T47D (cell line): ENCODE measurements at regions not wholly inside any gene's neighbourhood (a gene's known extent, or its start where the extent isn't known, plus 50 kb on each side); places are given as distances from the start of the nearest gene placed in this dataset.
A peak's percentile ranks its signal among the peaks of the same experiment; 100 is the strongest.

Source experiments
- DNase-seq, 2 experiments: peaks; one replicate each; pipeline versions ENCODE4 v3.0.0 to v3.0.0-alpha.2; 2011 to 2012; ENCODE audit warnings: low read depth in 1 of 2, low spot score in 1 of 2
- JUND ChIP-seq: IDR thresholded peaks from 2 replicates; pipeline ENCODE4 v1.6.1; 2012; ENCODE audit warnings: low read depth
- in situ Hi-C: cut with HindIII; loops from 2 replicates; pipeline ENCODE4 v1.10.0; 2016; ENCODE audit warnings: low sequenced_read_pairs, low pct_unique_long_range_greater_than_20kb

- DNase-seq, result no peak
- in situ Hi-C loops, result no loop called here
- no peak for TF ChIP-seq JUND
Measured at GRCh38 chr9:105131981-105132380, 112.5 kb upstream of the SLC44A1 start.

GRCh38 chr9:105132606-105133005, 111.8 kb upstream of the SLC44A1 start:
- TF ChIP-seq JUND, result no peak
- no peak for DNase-seq
- in situ Hi-C loops, result no loop called here

GRCh38 chr9:105138306-105138801, 106.1 kb upstream of the SLC44A1 start:
- DNase-seq, result peak in 1 of 2 experiments; percentile 12
- in situ Hi-C loops, result no loop called here
- no peak for TF ChIP-seq JUND

- DNase-seq, result no peak
- TF ChIP-seq JUND, result no peak
- in situ Hi-C loops, result no loop called here
Measured at GRCh38 chr9:105141146-105141975, 103.1 kb upstream of the SLC44A1 start.

GRCh38 chr9:105141976-105142250, 102.5 kb upstream of the SLC44A1 start:
- DNase-seq, result no peak
- in situ Hi-C loops, result no loop called here
- no peak for TF ChIP-seq JUND

GRCh38 chr9:105142406-105143135, 101.9 kb upstream of the SLC44A1 start:
- in situ Hi-C loops, result no loop called here
- TF ChIP-seq JUND, result no peak
- DNase-seq, result no peak

GRCh38 chr9:105143136-105143430, 101.4 kb upstream of the SLC44A1 start:
- no peak for TF ChIP-seq JUND
- DNase-seq, result no peak

GRCh38 chr9:105144076-105144475, 100.4 kb upstream of the SLC44A1 start:
- DNase-seq, result no peak

More at GRCh38 chr9:105143136-105143430, 101.4 kb upstream of the SLC44A1 start:
- in situ Hi-C loops, result no loop called here

GRCh38 chr9:105144841-105145240, 99.6 kb upstream of the SLC44A1 start:
- no peak for TF ChIP-seq JUND
- in situ Hi-C loops, result no loop called here
- no peak for DNase-seq

More at GRCh38 chr9:105144076-105144475, 100.4 kb upstream of the SLC44A1 start:
- in situ Hi-C loops, result no loop called here
- TF ChIP-seq JUND, result no peak

GRCh38 chr9:105146677-105147076, 97.8 kb upstream of the SLC44A1 start:
- no peak for DNase-seq
- in situ Hi-C loops, result no loop called here
- TF ChIP-seq JUND, result no peak

GRCh38 chr9:105147110-105147871, 97.2 kb upstream of the SLC44A1 start:
- in situ Hi-C loops, result no loop called here
- no peak for DNase-seq
- no peak for TF ChIP-seq JUND

- TF ChIP-seq JUND, result no peak
- in situ Hi-C loops, result no loop called here
- DNase-seq, result no peak
Measured at GRCh38 chr9:105148328-105149006, 96.0 kb upstream of the SLC44A1 start.
